Caco-2 (cell line): ENCODE measurements at regions not wholly inside any gene's neighbourhood (a gene's known extent, or its start where the extent isn't known, plus 50 kb on each side); places are given as distances from the start of the nearest gene placed in this dataset.

Experiments
- BruUV-seq: library from RNA; stranded (reverse); fragments of 400-500 nt; replicated peaks from 2 replicates; lab custom pipeline; 2021; lab: Mats Ljungman, UMichigan
- CTCF ChIA-PET: fragments of 300-600 bp; sonication (Branson Sonifier 250); formaldehyde crosslinking; loops from one replicate; lab custom pipeline; 2022; ENCODE audit warnings: antibody characterized with exemption; lab: Charles Lee
- POLR2A ChIA-PET: fragments of 300-600 bp; sonication (Branson Sonifier 250); formaldehyde crosslinking; loops from one replicate; lab custom pipeline; 2022; ENCODE audit warnings: antibody characterized with exemption; lab: Charles Lee
- DNase-seq, 2 experiments: peaks; one replicate each; pipeline versions ENCODE4 v3.0.0 to v3.0.0-alpha.2; 2020 to 2022
- H3K27me3 ChIP-seq: replicated peaks from 2 replicates; pipeline ENCODE4 v1.6.0; 2011; ENCODE audit warnings: low read length; ENCODE audit not compliant: control insufficient read depth, insufficient read depth
- H3K36me3 ChIP-seq: 2 replicates; pipeline ENCODE4 v1.5.1; 2011; ENCODE audit warnings: low read length; ENCODE audit not compliant: control insufficient read depth, insufficient read depth
- H3K4me1 ChIP-seq: fragments of 250-450 bp; sonication (Bioruptor Pico); 2 replicates; pipeline ENCODE4 v1.5.1; 2020; ENCODE audit warnings: mild to moderate bottlenecking
- H3K4me3 ChIP-seq: 2 replicates; pipeline ENCODE4 v1.5.1; 2011; ENCODE audit warnings: low read depth, mild to moderate bottlenecking, control low read depth, low read length
- H3K9me3 ChIP-seq: fragments of 250-450 bp; sonication (Bioruptor Pico); 2 replicates; pipeline ENCODE4 v1.5.1; 2020; ENCODE audit warnings: mild to moderate bottlenecking, moderate library complexity
- H3K27ac Mint-ChIP-seq: one replicate; pipeline ENCODE4 v1.8.0; 2022; ENCODE audit warnings: mixed read lengths; ENCODE audit not compliant: unreplicated experiment
- H3K27me3 Mint-ChIP-seq: one replicate; pipeline ENCODE4 v1.8.0; 2022; ENCODE audit warnings: mixed read lengths; ENCODE audit not compliant: insufficient read depth, unreplicated experiment
- H3K36me3 Mint-ChIP-seq: one replicate; pipeline ENCODE4 v1.8.0; 2022; ENCODE audit warnings: mild to moderate bottlenecking, mixed read lengths; ENCODE audit not compliant: insufficient read depth, unreplicated experiment
- H3K4me1 Mint-ChIP-seq: one replicate; pipeline ENCODE4 v1.8.0; 2022; ENCODE audit warnings: low read depth, mixed read lengths; ENCODE audit not compliant: unreplicated experiment
- H3K4me3 Mint-ChIP-seq: one replicate; pipeline ENCODE4 v1.8.0; 2022; ENCODE audit warnings: mild to moderate bottlenecking, moderate library complexity, mixed read lengths; ENCODE audit not compliant: unreplicated experiment
- H3K9me3 Mint-ChIP-seq: one replicate; pipeline ENCODE4 v1.8.0; 2022; ENCODE audit warnings: mixed read lengths; ENCODE audit not compliant: unreplicated experiment
- CTCF ChIP-seq, 2 experiments: fragments of 200-600 bp in 1 of 2; IDR thresholded peaks; 1 replicate in 1 of 2; 2 replicates in 1 of 2; pipeline versions ENCODE4 v1.5.1 to v1.8.0; 2011 to 2022; ENCODE audit warnings: antibody characterized with exemption in 1 of 2, control low read depth in 1 of 2, inconsistent platforms in 1 of 2, low read depth in 1 of 2, low read length in 1 of 2, mild to moderate bottlenecking in 1 of 2, moderate library complexity in 1 of 2; ENCODE audit not compliant: insufficient read depth in 1 of 2, severe bottlenecking in 1 of 2, unreplicated experiment in 1 of 2
- intact Hi-C: fragments of 100-400 bp; cut with micrococcal nuclease; formaldehyde crosslinking; loops from one replicate; pipeline ENCODE4 v1.10.0; 2022; ENCODE audit not compliant: unreplicated experiment

GRCh38 chr4:14284578-14284977 is 657.1 kb upstream of the BOD1L1 start:
- no peak for DNase-seq
- Mint-ChIP-seq H3K36me3 (no peaks in the 10 kb centered on the region), H3K27ac (no peak overlapping the region), H3K9me3 (peaks cover 11% of the 10 kb centered on the region), H3K4me1 (no peaks in the 10 kb centered on the region), H3K4me3 (no peak overlapping the region), H3K27me3 (peaks cover 2% of the 10 kb centered on the region)
- Histone ChIP-seq H3K9me3 (no peaks in the 10 kb centered on the region), H3K27me3 (no peaks in the 10 kb centered on the region), H3K36me3 (no peaks in the 10 kb centered on the region), H3K4me1 (no peaks in the 10 kb centered on the region), H3K4me3 (no peak overlapping the region)
- BruUV-seq = no TSS peak
- POLR2A ChIA-PET = no interaction called here
- CTCF ChIA-PET = no interaction called here
- intact Hi-C loops = no loop called here
- TF ChIP-seq CTCF (IDR thresholded peaks at IDR 0.05; ENCODE audit: insufficient read depth in 1 of 2, low read depth in 1 of 2, low read length in 1 of 2, severe bottlenecking in 1 of 2, unreplicated experiment in 1 of 2) = no peak

GRCh38 chr4:14289708-14290107 is 662.2 kb upstream of the BOD1L1 start:
- H3K4me3 ChIP-seq = no peak overlapping the region
- Mint-ChIP-seq H3K36me3 (no peaks in the 10 kb centered on the region), H3K27ac (no peak overlapping the region), H3K9me3 (peaks cover 11% of the 10 kb centered on the region), H3K4me1 (no peaks in the 10 kb centered on the region), H3K27me3 (peaks cover 3% of the 10 kb centered on the region), H3K4me3 (no peak overlapping the region)
- BruUV-seq = no TSS peak
- H3K27me3 ChIP-seq = no peaks in the 10 kb centered on the region
- intact Hi-C loops = no loop called here
- H3K4me1 ChIP-seq = no peaks in the 10 kb centered on the region
- ChIA-PET CTCF (no interaction called here), POLR2A (no interaction called here)
- no peaks in the 10 kb centered on the region for H3K9me3 ChIP-seq
- no peaks in the 10 kb centered on the region for H3K36me3 ChIP-seq
- DNase-seq = no peak
- TF ChIP-seq CTCF (IDR thresholded peaks at IDR 0.05; ENCODE audit: insufficient read depth in 1 of 2, low read depth in 1 of 2, low read length in 1 of 2, severe bottlenecking in 1 of 2, unreplicated experiment in 1 of 2) = no peak

GRCh38 chr4:14293582-14293981 is 666.1 kb upstream of the BOD1L1 start:
- no peak overlapping the region for H3K4me3 ChIP-seq
- Mint-ChIP-seq H3K9me3 (no peaks in the 10 kb centered on the region), H3K36me3 (no peaks in the 10 kb centered on the region), H3K4me3 (no peak overlapping the region), H3K27me3 (peaks cover 10% of the 10 kb centered on the region), H3K27ac (no peak overlapping the region), H3K4me1 (no peaks in the 10 kb centered on the region)
- no peaks in the 10 kb centered on the region for H3K4me1 ChIP-seq
- no peaks in the 10 kb centered on the region for H3K27me3 ChIP-seq
- H3K36me3 ChIP-seq = no peaks in the 10 kb centered on the region
- BruUV-seq = no TSS peak
- ChIA-PET POLR2A (no interaction called here), CTCF (no interaction called here)
- no peak for TF ChIP-seq CTCF (IDR thresholded peaks at IDR 0.05; ENCODE audit: insufficient read depth in 1 of 2, low read depth in 1 of 2, low read length in 1 of 2, severe bottlenecking in 1 of 2, unreplicated experiment in 1 of 2)
- intact Hi-C loops = no loop called here
- H3K9me3 ChIP-seq = no peaks in the 10 kb centered on the region
- no peak for DNase-seq
